HepG2 (cell line): ENCODE measurements at regions not wholly inside any gene's neighbourhood (a gene's known extent, or its start where the extent isn't known, plus 50 kb on each side); places are given as distances from the start of the nearest gene placed in this dataset.

Experiments
- ATAC-seq: fragments of 200-7000 bp; cut with Tn5 transposase; 3 replicates; pipeline ENCODE4 v1.9.1; 2020; ENCODE audit warnings: mild to moderate bottlenecking, moderate library complexity
- BruUV-seq: library from RNA; stranded (reverse); fragments of 400-500 nt; replicated peaks from 2 replicates; lab custom pipeline; 2021; lab: Mats Ljungman, UMichigan
- CTCF ChIA-PET: fragments of 300-600 bp; formaldehyde crosslinking; extraction: SDS; loops from one replicate; lab custom pipeline; 2021; ENCODE audit warnings: low total read pairs, inconsistent platforms, low intra/inter-chr PET ratio; lab: Yijun Ruan, JAX
- POLR2A ChIA-PET: fragments of 350-600 bp; sonication (Branson Sonifier 250); formaldehyde crosslinking; loops from one replicate; lab custom pipeline; 2020; ENCODE audit warnings: antibody characterized with exemption, inconsistent platforms; lab: Yijun Ruan, JAX
- DNase-seq: peaks from one replicate; pipeline ENCODE4 v3.0.0-alpha.2; 2015; ENCODE audit warnings: low spot score
- FAIRE-seq: peaks from 3 replicates; lab custom pipeline; 2011; peaks lifted over from hg19 to GRCh38; lab: Jason Lieb, UNC
- H2AFZ ChIP-seq: one replicate; pipeline ENCODE4 v1.6.1; 2011; ENCODE audit warnings: low read length, inconsistent platforms
- H3K27ac ChIP-seq: fragments of 300-600 bp; 3 replicates; pipeline ENCODE4 v1.8.0; 2011; ENCODE audit warnings: mixed run types, mild to moderate bottlenecking, mixed read lengths, low read length, inconsistent platforms; ENCODE audit not compliant: insufficient read depth; ENCODE audit errors: extremely low read length
- H3K27me3 ChIP-seq, 2 experiments: fragments of 200-600 bp in 1 of 2; 2 replicates in 1 of 2; 3 replicates in 1 of 2; pipeline versions ENCODE4 v1.6.0 to v1.8.0; 2011; ENCODE audit warnings: low read length in 2 of 2, mild to moderate bottlenecking in 2 of 2, moderate library complexity in 2 of 2, inconsistent platforms in 1 of 2; ENCODE audit not compliant: insufficient read depth in 2 of 2, control insufficient read depth in 1 of 2
- H3K36me3 ChIP-seq, 2 experiments: fragments of 200-600 bp in 1 of 2; replicated peaks in 1 of 2; 2 replicates in 1 of 2; 3 replicates in 1 of 2; pipeline versions ENCODE4 v1.5.1 to v1.8.0; 2011; ENCODE audit warnings: low read length in 2 of 2, inconsistent platforms in 1 of 2; ENCODE audit not compliant: insufficient read depth in 2 of 2, control insufficient read depth in 1 of 2
- H3K4me1 ChIP-seq: 2 replicates; pipeline ENCODE4 v1.5.1; 2012; ENCODE audit warnings: low read length, inconsistent platforms; ENCODE audit not compliant: insufficient read depth
- H3K4me2 ChIP-seq: 2 replicates; pipeline ENCODE4 v1.6.0; 2011; ENCODE audit warnings: low read depth, low read length, inconsistent platforms
- H3K4me3 ChIP-seq, 3 experiments: fragments of 200-600 bp in 1 of 3; sonication (generic), shearing (Covaris generic) in 1 of 3; replicated peaks in 1 of 3; 2 replicates each; pipeline ENCODE4 v1.5.1; 2011 to 2016; ENCODE audit warnings: low read length in 3 of 3, inconsistent platforms in 2 of 3, low read depth in 2 of 3, mild to moderate bottlenecking in 2 of 3, control low read depth in 1 of 3, mixed read lengths in 1 of 3; ENCODE audit not compliant: insufficient read depth in 1 of 3
- H3K79me2 ChIP-seq: one replicate; pipeline ENCODE4 v1.6.1; 2011; ENCODE audit warnings: low read length, inconsistent platforms; ENCODE audit not compliant: insufficient read depth
- H3K9ac ChIP-seq: 2 replicates; pipeline ENCODE4 v1.6.0; 2011; ENCODE audit warnings: mild to moderate bottlenecking, low read depth, low read length, inconsistent platforms; ENCODE audit not compliant: insufficient read depth
- H3K9me3 ChIP-seq: 2 replicates; pipeline ENCODE4 v1.5.1; 2012; ENCODE audit warnings: mild to moderate bottlenecking, low read length
- H4K20me1 ChIP-seq: 2 replicates; pipeline ENCODE4 v1.6.0; 2011; ENCODE audit warnings: inconsistent platforms, mild to moderate bottlenecking, low read length, moderate library complexity; ENCODE audit not compliant: insufficient read depth
- GATA4 ChIP-seq: sonication (generic); IDR thresholded peaks from 2 replicates; pipeline ENCODE4 v1.6.1; 2016; ENCODE audit warnings: antibody characterized with exemption, low read depth, borderline replicate concordance
- ZFP82 ChIP-seq: sonication (generic); formaldehyde crosslinking; IDR thresholded peaks from 2 replicates; pipeline ENCODE4 v1.5.1; 2020; ENCODE audit warnings: mild to moderate bottlenecking, missing genetic modification reagents, borderline replicate concordance
- in situ Hi-C: cut with HindIII; loops from 2 replicates; pipeline ENCODE4 v1.10.0; 2017; ENCODE audit warnings: low pct_unique_long_range_greater_than_20kb; ENCODE audit not compliant: extremely low pct_ligation_motif_present
- intact Hi-C: fragments of 100-400 bp; cut with micrococcal nuclease; formaldehyde crosslinking; loops from one replicate; pipeline ENCODE4 v1.10.0; 2022; ENCODE audit not compliant: unreplicated experiment
- TF ChIP-seq, protein P1 (sequence below): sonication (generic); formaldehyde crosslinking; IDR thresholded peaks from 2 replicates; pipeline ENCODE4 v1.8.0; 2022; ENCODE audit warnings: missing genetic modification reagents, low read depth, mild to moderate bottlenecking, borderline replicate concordance
- TF ChIP-seq, protein P2 (sequence below): sonication (generic); formaldehyde crosslinking; IDR thresholded peaks from 2 replicates; pipeline ENCODE4 v1.8.1; 2022; ENCODE audit warnings: low read depth, mild to moderate bottlenecking, missing genetic modification reagents
- TF ChIP-seq, protein P3 (sequence below): sonication (generic); formaldehyde crosslinking; IDR thresholded peaks from 2 replicates; pipeline ENCODE4 v1.8.1; 2023; ENCODE audit warnings: mild to moderate bottlenecking, missing genetic modification reagents

DNA sequence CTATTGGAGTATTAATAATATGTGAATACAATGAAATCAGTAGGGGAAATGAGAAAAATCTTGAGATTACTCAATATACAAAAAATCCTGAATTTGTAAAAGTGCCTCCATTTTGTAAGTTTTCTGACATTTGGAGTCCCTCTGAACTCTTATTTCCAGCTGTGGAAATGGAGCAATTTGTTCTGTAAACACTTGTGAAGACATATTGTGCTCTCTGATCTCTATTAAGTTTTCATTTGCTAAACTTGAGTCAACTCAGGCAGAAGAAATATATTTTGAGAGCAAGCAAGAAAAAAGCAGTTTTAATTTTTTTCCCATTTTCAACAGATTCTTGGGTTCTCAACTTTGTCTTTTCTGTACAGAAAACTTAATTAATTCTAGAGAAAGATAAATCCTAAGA is 51.4 kb upstream of the PCDH18 start:
- in situ Hi-C loops (no loop called here), intact Hi-C loops (no loop called here)
- Histone ChIP-seq H3K4me2 (no peak overlapping the region), H3K4me3 (no peak overlapping the region), H3K27ac (no peak overlapping the region), H3K9me3 (no peaks in the 10 kb centered on the region), H2AFZ (no peak overlapping the region), H3K79me2 (no peaks in the 10 kb centered on the region), H3K36me3 (no peaks in the 10 kb centered on the region), H3K27me3 (no peaks in the 10 kb centered on the region), H3K9ac (no peak overlapping the region), H4K20me1 (no peaks in the 10 kb centered on the region), H3K4me1 (no peaks in the 10 kb centered on the region)
- no peak for TF ChIP-seq GATA4
- TF ChIP-seq, protein P1, sequence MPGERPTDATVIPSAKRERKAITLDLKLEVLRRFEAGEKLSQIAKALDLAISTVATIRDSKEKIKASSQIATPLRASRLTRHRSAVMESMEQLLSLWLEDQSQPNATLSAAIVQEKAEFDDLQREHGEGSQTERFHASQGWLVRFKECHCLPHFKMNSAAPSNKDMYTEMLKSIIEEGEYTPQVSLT (CRISPR knock-in tag) = no peak
- TF ChIP-seq, protein P2, sequence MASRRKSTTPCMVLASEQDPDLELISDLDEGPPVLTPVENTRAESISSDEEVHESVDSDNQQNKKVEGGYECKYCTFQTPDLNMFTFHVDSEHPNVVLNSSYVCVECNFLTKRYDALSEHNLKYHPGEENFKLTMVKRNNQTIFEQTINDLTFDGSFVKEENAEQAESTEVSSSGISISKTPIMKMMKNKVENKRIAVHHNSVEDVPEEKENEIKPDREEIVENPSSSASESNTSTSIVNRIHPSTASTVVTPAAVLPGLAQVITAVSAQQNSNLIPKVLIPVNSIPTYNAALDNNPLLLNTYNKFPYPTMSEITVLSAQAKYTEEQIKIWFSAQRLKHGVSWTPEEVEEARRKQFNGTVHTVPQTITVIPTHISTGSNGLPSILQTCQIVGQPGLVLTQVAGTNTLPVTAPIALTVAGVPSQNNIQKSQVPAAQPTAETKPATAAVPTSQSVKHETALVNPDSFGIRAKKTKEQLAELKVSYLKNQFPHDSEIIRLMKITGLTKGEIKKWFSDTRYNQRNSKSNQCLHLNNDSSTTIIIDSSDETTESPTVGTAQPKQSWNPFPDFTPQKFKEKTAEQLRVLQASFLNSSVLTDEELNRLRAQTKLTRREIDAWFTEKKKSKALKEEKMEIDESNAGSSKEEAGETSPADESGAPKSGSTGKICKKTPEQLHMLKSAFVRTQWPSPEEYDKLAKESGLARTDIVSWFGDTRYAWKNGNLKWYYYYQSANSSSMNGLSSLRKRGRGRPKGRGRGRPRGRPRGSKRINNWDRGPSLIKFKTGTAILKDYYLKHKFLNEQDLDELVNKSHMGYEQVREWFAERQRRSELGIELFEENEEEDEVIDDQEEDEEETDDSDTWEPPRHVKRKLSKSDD = no peak
- TF ChIP-seq, protein P3, sequence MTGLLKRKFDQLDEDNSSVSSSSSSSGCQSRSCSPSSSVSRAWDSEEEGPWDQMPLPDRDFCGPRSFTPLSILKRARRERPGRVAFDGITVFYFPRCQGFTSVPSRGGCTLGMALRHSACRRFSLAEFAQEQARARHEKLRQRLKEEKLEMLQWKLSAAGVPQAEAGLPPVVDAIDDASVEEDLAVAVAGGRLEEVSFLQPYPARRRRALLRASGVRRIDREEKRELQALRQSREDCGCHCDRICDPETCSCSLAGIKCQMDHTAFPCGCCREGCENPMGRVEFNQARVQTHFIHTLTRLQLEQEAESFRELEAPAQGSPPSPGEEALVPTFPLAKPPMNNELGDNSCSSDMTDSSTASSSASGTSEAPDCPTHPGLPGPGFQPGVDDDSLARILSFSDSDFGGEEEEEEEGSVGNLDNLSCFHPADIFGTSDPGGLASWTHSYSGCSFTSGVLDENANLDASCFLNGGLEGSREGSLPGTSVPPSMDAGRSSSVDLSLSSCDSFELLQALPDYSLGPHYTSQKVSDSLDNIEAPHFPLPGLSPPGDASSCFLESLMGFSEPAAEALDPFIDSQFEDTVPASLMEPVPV (CRISPR knock-in tag) = no peak
- TF ChIP-seq ZFP82 (CRISPR knock-in tag) = no peak
- DNase-seq (no peak), FAIRE-seq (no peak), ATAC-seq (no peak)
- ChIA-PET CTCF (no interaction called here), POLR2A (no interaction called here)
- BruUV-seq = no TSS peak
